Fibroblast of gingiva (primary cell): ENCODE measurements at regions not wholly inside any gene's neighbourhood (a gene's known extent, or its start where the extent isn't known, plus 50 kb on each side); places are given as distances from the start of the nearest gene placed in this dataset.

Source experiments
- DNase-seq: peaks from one replicate; pipeline ENCODE4 v3.0.0-alpha.2; 2011; ENCODE audit warnings: low read depth

- no peak for DNase-seq
These were observed 474.5 kb upstream of the ADGRL2 start for GRCh38 chr1:81326212-81326611.

- no peak for DNase-seq
These were observed 475.3 kb upstream of the ADGRL2 start for GRCh38 chr1:81325397-81325796.

DNA sequence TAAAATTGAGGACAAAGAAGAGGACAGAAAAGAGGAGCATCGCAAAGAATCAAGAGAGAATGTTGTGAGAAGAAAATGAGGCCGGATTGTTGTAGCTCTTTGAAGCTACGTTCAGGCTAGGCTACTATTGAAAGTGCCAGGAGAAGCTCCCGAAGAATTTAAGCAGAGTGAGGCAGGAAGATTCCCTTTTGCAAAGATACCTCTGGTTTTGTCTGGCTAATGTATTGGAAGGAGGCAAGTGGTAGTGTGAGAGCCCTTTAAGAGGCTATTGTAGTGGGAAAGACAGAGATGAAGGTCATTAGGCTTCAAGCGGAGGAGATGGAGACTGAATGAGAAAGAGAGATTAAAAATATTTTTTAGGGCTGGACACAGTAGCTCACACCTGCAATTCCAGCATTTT lies 476.9 kb upstream of the ADGRL2 start:
- no peak for DNase-seq

DNA sequence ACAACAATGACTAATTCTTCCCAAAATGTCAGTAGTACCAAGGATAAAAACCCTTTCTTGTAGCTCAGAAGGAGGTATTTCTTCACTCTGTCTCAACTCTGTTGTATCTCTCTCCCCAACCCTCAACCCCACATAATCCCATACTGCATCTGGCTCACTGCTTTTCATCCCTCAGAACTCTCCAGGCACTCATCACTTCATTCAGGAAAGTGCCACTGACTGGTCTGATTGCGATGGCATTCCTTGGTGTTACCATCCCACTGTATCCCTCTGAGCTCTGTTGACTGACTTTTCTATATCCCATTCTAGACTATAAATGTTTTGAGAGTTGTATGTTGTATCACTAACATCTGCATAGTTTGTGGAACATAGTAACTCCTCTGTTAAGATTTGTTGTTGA lies 483.5 kb upstream of the ADGRL2 start:
- no peak for DNase-seq

DNA sequence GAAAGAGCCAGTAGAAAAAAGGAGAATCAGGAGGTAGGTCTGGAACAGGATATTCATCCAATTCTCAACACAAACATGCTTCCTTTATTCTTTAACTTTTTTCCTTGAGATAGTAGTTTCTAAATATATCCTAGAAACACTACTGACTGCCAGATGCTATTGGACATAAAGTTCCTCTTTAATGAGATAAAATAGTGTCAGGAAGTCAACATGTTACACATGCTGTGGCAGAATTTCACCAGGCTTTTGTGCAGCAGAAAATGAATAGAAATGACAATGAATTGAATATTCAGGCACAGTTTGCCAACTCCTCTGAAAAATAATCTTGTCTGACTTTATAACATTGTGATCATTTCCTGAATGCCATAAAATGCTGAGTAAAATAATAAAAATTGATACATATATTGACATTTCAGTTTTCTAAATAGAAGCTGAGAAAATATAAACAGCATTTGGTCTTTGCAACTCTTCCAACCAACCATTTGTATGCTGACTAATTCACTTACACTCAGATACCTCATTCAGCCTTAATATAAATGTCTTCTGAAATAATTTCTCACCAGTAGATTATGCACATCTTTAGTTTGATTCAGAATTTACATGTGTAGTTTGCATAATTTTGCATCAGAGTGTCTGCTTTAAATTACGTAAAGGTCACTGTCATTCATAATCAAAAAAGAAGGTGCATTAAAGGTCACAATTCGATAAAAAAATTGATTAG lies 486.1 kb upstream of the ADGRL2 start:
- DNase-seq, result no peak

DNA sequence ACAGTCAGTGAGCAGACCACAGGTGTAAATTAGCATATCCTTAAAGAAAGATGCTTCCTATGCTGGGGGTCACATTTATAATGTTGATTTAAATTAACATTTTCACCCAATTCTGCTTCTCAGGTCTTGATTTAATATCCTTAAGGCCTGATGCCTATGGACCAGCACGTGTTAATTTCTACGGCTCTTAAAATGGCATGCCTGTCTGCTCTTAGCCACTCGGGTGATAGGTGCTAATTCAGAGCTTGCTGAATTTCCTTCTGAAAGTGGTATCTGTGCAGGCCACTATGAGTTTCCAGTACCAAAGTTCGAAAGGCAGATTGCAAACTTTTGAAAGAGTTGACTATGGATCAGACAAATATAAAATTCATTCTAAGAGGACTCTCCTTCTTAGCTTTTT lies 487.4 kb upstream of the ADGRL2 start:
- no peak for DNase-seq

GRCh38 chr1:81312272-81312754 lies 488.4 kb upstream of the ADGRL2 start:
- DNase-seq, result no peak

GRCh38 chr1:81310250-81310649 lies 490.5 kb upstream of the ADGRL2 start:
- no peak for DNase-seq

GRCh38 chr1:81308191-81308590 lies 492.5 kb upstream of the ADGRL2 start:
- no peak for DNase-seq

- no peak for DNase-seq
These were observed 492.9 kb upstream of the ADGRL2 start for GRCh38 chr1:81307786-81308185.

DNA sequence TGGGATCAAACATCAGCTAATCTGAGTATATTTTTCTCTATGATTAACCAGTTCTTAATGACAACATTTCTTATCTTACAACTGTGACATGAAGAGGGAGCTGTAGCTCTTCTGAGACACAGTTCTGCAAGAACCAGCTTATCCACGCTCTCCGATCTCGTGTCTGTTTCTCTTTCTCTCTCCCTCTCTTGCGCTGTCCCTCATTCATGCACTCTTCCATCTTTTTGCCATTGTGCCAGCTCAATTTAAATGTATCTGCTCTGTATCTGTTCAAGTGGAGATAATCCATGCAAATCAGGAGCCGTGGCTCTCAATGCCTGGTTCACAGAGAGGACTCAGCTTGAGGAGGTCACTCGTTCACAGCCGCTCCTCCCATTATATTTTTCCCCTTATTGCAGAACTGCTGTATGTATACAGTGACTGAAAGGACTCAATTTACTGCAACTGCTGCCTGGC lies 494.7 kb upstream of the ADGRL2 start:
- peak; percentile 72 for DNase-seq

DNA sequence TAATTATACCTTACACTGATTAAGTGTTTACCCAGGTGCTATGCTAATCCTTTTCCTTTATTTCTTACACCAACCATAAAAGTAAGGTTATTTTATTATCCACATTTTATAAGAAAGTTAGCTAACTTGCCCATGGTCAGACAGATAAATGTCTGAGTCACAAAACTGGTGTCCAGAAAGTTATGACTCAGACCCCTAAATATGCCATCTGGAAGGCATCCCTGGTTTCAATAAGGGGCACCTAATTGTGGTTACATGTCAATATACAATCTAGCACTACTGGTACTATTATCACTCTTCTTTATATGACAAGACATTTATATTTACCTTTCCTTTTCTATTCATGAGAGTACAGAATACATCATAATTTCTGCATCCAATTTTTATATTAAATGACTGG lies 496.5 kb upstream of the ADGRL2 start:
- DNase-seq, result peak; percentile 54

GRCh38 chr1:81299892-81300291 lies 500.8 kb upstream of the ADGRL2 start:
- no peak for DNase-seq

GRCh38 chr1:81298266-81298665 lies 502.5 kb upstream of the ADGRL2 start:
- no peak for DNase-seq

DNA sequence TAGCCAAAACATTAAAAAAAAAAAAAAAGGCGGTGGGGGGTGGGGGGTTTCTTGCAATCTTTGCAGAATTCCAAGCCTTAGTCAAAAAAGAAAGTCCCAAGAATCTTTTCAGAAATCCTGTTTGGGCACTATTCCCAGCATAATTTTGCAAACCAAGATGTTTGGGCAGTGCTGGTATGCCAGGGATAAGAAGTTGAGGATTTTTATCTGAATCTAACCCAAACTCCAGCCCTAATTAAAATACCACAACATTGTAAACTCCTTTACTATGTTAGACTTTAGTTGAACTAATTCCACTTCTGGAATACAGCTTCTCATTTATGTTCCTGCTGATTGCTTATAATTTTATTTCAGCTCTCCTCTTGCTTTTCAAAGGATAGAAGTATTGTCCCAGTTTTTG lies 504.1 kb upstream of the ADGRL2 start:
- DNase-seq, result peak; percentile 76

DNA sequence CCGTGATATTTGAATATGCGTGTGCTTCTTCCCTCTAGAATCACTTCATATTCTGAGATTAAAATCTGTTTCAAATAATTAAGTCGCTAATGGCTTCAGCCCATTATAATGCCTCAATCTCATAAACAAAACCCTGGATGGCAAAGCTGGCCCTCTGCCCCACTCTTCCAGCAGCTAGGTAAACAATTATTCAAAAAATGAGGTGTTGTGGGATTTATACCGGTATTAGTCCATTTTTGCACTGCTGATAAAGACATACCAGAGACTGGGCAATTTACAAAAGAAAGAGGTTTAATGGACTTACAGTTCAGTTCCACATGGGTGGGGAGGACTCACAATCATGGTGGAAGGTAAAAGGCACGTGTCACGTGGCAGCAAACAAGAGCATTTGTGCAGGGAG lies 510.4 kb upstream of the ADGRL2 start:
- DNase-seq, result no peak

- DNase-seq, result no peak
These were observed 512.0 kb upstream of the ADGRL2 start for GRCh38 chr1:81288689-81289088.

- DNase-seq, result peak; percentile 52
These were observed 513.2 kb upstream of the ADGRL2 start for GRCh38 chr1:81287411-81288080.

- DNase-seq, result no peak
These were observed 530.7 kb upstream of the ADGRL2 start for GRCh38 chr1:81270051-81270450.

DNA sequence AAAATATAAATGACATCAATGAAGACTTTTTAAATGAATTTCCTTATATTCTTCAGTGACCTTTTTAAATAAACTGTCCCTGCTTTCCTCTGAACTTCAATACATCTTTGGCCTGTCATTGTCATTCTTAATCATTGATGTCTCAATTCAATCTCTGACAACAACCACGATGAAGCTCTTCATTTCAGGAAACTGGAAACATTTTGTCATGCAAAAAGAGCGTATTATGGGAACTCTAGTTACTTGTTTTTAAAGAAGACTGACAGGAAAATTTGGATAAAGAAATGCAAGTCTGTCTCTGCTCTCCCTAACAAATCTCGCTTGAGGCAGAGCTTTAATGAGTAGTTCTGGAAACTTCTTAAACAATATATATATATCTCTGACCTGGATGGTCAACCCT lies 535.8 kb upstream of the ADGRL2 start:
- no peak for DNase-seq

GRCh38 chr1:81259625-81260411 lies 540.9 kb upstream of the ADGRL2 start:
- DNase-seq, result no peak

GRCh38 chr1:81254560-81254959 lies 546.2 kb upstream of the ADGRL2 start:
- peak; percentile 3 for DNase-seq

DNA sequence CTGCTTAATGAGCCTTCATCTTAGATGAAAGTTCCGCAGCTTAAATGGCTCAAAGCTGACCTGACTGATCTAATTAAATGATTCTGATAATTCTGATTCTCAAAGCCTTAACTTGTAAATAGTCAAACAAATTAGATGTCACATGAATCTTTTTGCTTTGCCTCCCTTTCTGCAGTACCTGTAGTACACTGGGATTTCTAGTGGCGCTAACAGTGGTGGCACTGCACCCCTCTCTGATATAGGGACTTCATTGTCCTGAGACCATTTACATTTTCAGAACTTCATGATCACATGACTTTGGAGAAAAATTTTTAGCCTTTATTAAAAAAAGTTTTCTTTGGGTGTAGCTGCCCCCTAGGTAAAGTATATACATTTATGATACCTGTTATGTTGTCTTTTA lies 546.7 kb upstream of the ADGRL2 start:
- DNase-seq, result no peak
